HG03066 (cell line): ENCODE measurements at regions not wholly inside any gene's neighbourhood (a gene's known extent, or its start where the extent isn't known, plus 50 kb on each side); places are given as distances from the start of the nearest gene placed in this dataset.

Experiments used
- ATAC-seq: cut with Tn5 transposase; IDR thresholded peaks from one replicate; pipeline ENCODE4 v1.9.1; 2021; ENCODE audit warnings: low read depth; ENCODE audit not compliant: unreplicated experiment

DNA sequence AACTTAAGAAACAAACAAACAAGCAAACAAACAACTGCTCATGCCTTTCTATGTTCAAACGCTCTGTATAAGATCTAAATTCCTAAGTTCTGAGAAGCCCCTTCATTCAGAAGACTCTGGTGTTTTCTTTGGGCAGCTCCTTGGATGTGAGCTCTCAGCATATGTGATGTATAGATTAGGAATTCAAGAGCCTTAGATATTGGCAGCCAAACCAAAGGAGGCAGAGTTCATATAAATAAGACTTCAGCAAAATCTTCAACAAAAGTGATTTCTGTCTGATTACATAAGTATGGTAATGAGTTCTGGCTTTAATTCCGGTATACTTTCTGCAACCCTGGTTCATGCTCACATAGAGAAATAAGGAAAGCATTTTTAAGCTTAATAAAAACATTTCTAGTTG, 145.6 kb downstream of the DYRK2 start:
- ATAC-seq: no peak

GRCh38 chr12:67795236-67795635, 146.7 kb downstream of the DYRK2 start:
- no peak for ATAC-seq

- ATAC-seq: no peak
Measured at GRCh38 chr12:67797185-67797741, 148.7 kb downstream of the DYRK2 start.

DNA sequence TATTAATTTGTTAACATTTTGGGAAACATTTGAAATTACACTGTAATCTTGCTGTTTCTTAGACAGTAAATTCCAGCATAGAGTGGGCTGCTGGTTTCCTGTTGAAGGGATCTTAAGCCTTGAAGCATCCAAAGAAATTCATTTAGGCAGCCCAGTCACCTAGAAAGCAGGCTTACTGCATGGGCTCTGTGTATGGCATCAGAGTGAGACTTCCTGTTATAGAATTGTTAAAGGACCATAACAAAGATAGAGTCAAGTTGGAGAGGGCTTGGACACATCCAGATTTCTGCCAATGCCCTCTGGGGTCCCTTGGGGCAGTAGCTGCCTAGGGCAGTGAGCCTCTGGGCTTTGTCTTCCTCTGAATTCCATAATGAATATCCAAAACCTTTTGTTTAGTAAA, 149.2 kb downstream of the DYRK2 start:
- no peak for ATAC-seq

DNA sequence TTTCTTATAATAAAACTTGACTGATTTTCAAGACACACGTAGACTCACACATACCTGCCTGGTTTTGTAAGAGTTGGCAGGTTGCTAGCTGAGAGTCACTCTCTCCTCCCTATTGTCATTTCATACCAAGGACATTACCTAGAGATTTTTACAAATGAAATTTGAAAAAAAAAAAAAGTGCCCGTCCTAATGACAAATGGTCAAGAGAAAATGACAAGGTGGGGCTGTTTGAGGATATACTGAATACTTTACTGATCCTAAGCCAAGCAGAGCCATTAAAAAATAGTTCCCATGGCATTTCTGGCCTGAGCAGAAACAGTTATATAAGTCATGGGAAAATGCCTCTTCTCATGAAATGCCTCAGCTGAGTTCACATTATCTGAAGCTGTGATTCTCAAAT, 150.2 kb downstream of the DYRK2 start:
- ATAC-seq: no peak

GRCh38 chr12:67802731-67803130, 154.2 kb downstream of the DYRK2 start:
- no peak for ATAC-seq

- ATAC-seq: no peak
Measured at GRCh38 chr12:67803278-67803993, 154.9 kb downstream of the DYRK2 start.

GRCh38 chr12:67804168-67804567, 155.6 kb downstream of the DYRK2 start:
- no peak for ATAC-seq

- ATAC-seq: no peak
Measured at GRCh38 chr12:67807814-67808213, 159.3 kb downstream of the DYRK2 start.

DNA sequence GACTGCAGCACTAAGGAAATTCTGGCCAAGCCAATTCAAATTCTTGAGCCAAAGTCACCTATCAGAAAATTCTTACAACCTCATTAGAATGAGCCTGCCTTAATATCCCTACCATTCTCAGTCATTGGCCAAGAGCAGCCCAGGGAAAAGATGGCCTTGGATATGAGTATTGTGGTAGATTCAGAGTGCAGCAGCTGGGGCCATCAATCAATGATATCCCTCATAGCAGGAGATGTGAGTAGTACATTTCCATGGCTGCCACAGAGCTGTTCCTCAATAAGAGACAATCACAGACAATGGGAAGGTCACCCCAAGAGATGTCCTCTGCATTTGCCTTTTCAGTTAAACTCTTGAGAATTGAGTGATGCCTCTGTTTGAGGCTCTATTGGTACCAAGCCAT, 161.6 kb downstream of the DYRK2 start:
- no peak for ATAC-seq

DNA sequence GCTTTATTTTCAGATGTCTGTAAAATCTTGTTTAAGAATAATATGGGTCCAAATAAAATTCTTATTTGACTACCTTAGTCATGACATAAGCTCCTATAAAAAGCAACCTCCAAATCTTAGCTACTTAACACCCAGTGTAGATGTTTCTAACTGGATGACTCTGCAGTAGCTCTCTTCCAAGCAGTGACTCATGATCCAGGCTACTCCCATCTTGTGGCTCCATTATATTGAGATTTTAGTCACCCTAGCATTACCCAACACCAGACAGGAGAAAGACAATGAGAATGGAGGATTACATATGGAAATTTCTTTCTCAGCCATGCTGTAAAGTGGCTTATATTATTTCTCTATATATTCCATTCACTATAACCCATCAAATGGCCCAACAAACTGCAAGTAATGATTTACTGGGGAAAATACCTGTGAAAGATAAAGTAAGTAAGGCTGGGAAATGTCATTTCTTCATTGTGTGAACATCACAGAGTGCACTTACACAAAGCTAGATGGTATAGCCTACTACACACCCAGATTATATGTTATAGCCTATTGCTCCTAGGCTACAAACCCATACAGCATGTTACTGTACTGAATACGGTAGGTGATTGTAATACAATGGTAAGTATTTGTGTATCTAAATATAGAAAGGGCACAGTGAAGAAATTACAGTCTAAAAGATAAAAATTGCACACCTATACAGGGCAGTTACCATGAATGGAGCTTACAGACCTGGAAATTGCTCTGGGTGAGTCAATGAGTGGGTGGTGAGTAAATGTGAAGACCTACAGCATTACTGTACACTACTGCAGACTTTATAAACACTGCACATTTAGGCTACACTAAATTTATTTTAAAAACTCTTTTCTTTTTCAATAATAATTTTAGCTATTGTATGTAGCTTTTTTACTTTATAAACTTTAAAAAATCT, 163.2 kb downstream of the DYRK2 start:
- ATAC-seq: no peak

GRCh38 chr12:67813456-67813904, 164.9 kb downstream of the DYRK2 start:
- no peak for ATAC-seq

DNA sequence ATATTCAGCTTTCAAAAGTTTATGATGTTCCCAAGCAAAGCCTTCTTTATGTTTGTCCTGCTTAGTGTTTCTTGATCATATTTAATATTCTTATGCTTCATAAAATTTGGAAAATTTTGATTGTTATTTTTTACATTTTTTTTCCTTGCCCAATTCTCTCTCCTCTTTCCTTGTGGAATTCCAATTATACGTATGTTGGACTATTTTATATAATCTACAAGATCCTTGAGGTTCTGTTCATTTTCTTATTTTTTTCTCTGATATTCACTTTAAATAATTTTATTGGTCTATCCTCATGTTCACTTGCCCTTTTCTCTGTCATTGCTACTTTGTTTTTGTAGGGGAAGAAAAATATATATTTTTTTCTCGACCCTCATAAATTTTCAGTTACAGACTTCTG, 167.7 kb downstream of the DYRK2 start:
- no peak for ATAC-seq

GRCh38 chr12:67818459-67818903, 169.9 kb downstream of the DYRK2 start:
- ATAC-seq: no peak

DNA sequence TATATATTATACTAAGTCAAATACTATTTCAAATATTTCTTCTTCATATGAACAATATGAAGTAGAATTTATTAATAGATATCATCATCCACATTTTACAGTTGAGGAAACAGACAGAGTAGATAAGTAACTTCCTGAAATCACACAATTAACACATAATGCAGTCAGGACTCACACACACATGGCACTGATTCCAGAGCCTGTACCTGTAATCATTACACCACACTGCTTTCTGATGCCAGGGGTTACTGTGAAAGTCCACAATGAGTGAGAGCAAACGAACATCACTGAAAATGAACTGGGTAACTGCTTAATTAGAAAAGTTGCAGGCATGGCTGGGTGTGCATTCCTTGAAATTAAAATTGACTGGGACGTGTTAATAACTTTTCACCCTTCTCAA, 169.3 kb upstream of the IFNG-AS1 start:
- no peak for ATAC-seq

DNA sequence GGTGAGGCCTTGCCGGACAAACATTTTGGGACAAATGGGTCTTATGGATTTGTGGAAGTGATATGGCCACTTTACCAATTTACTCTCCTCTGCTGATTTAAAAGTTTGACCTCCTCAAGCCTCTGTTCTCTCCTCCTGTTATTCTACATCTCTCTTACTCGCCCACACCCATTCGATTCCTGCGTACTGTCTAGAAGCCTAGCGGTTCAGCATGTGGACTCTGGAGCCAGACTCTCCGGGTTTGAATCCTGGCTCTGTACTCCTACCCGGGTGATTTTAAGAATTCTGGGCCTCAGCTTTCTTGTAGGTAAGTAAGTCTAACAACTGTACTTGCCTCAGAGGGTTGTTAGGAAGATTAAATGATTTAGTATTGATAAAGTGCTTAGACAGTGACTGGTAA, 168.6 kb upstream of the IFNG-AS1 start:
- ATAC-seq: no peak

DNA sequence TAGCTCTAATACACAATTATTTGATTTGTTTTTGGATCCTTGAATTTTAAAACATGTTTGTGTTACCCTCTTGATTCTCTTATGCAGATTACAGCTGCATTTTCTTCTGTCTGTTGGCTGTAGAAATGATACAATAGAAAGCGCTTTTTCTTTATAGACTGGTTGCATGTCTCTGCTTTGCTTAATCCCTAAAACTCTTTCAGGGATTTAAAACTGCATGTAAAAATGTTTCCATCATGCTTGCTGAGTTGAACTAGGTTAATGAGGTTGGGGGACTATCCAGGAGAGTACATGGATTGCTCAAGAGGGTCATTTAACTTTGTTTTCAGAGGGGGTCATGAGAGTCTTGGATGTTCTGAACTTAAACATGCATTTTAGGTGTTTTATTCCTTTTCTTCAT, 166.4 kb upstream of the IFNG-AS1 start:
- no peak for ATAC-seq

GRCh38 chr12:67826148-67826547, 163.1 kb upstream of the IFNG-AS1 start:
- no peak for ATAC-seq

DNA sequence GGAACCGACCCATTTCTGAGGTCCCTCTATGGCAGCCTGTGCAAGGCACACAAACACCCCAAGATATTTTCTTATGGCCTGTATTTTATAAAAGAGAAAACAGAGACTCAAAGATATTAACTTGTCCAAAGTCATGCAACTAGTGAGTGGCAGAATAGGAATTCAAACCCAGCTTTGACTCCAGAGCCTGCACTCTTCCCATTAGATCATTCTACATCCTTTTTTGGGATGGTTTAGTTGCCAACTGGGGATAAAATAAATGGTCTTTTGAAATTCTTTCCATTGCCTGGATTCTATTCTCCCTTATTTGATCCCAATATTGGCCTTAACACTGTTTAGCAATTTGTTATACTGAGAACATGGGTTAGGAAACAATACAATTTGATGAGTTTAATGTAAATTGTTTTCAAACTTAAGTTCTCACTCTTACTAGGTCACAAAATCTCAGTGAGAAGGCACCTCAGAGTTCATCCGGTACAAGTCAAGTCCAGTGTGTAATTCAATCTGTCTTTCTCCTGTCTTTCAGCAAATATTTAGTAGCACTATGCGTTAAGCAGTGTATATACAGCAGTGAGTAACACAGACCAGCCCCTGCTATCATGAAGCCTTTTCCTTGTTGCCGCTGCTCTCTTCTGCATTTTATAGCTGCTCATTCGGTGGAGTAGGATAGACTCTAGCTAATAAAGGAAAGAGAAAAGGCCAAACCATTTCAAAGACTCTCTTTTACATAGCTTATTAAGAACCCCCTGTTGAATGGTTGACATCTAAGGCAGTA, 162.1 kb upstream of the IFNG-AS1 start:
- no peak for ATAC-seq

DNA sequence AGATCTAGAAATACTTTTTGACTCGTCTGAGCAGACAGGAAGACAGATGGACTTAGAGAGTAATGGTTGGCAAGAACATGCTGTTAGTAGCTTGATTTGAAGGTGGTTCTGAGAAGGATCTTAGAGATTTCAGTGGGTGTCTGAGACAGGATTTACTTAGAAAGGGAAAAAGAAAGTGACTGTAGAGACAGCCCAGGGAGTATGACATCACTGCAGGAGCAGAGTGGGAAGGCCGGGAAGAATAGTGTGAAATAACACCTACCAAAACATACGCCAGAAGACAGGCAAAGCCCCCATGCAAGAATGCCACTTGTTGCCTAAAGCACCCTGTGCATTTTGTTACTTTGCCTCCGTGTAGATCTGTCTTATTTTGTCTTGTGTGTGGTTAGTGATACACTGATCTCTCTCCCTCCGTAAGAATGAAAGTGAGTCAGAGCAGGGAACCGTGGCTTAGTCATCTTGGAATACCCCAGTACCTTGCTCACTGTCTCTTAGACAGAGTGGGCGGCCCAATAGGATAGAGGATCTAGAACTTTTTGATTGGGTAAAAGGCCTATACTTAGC, 161.3 kb upstream of the IFNG-AS1 start:
- ATAC-seq: no peak
